Adrenal gland (tissue), 9 donors: ENCODE measurements at regions not wholly inside any gene's neighbourhood (a gene's known extent, or its start where the extent isn't known, plus 50 kb on each side); places are given as distances from the start of the nearest gene placed in this dataset.

Source experiments
- DNase-seq, 7 donors: peaks; one replicate each; pipeline ENCODE4 v3.0.0-alpha.2; 2019 to 2020
- H3K27ac ChIP-seq, 5 donors: fragments of 200-600 bp; sonication (generic) in 4 of 5; 1 replicate in 3 of 5; 2 replicates in 2 of 5; pipeline versions ENCODE4 v1.5.1 to v1.8.0; 2016 to 2020; ENCODE audit warnings: mild to moderate bottlenecking in 1 of 5
- H3K27me3 ChIP-seq: fragments of 200-600 bp; 2 replicates; pipeline ENCODE4 v1.8.0; 2021
- H3K36me3 ChIP-seq, 2 donors: fragments of 200-600 bp; replicated peaks in 1 of 2; 1 replicate in 1 of 2; 2 replicates in 1 of 2; pipeline versions ENCODE4 v1.5.1 to v1.8.0; 2018 to 2022
- H3K4me1 ChIP-seq, 2 donors: fragments of 200-600 bp; replicated peaks in 1 of 2; 1 replicate in 1 of 2; 2 replicates in 1 of 2; pipeline versions ENCODE4 v1.5.1 to v1.8.0; 2018 to 2021
- H3K4me3 ChIP-seq, 4 donors: fragments of 200-600 bp; sonication (generic) in 3 of 4; one replicate each; pipeline ENCODE4 v1.5.1; 2016 to 2018
- H3K9me3 ChIP-seq, 3 donors: fragments of 200-600 bp; sonication (generic) in 1 of 3; replicated peaks in 1 of 3; 1 replicate in 2 of 3; 2 replicates in 1 of 3; pipeline versions ENCODE4 v1.5.1 to v1.8.0; 2016 to 2021
- POLR2A ChIP-seq, 2 donors: fragments of 450-650 bp; IDR thresholded peaks; one replicate each; pipeline ENCODE4 v1.6.1; 2017; ENCODE audit warnings: antibody characterized with exemption in 2 of 2, mild to moderate bottlenecking in 2 of 2, moderate library complexity in 1 of 2
- WGBS, 4 donors: extraction: QIAGEN DNeasy Blood & Tissue Kit in 2 of 4; methylation state at CpG; one replicate each; pipeline versions ENCODE4 v1.1.5 to v1.1.7; 2013 to 2017; 5-methylcytosine and 5-hydroxymethylcytosine counted together
- intact Hi-C, 2 donors: fragments of 100-400 bp; cut with DNase I; formaldehyde crosslinking; loops; one replicate each; pipeline versions ENCODE4 v1.14.1 to v1.15.0; 2022 to 2023
- TF ChIP-seq, protein P1 (sequence below), 6 experiments: fragments of 450-650 bp in 4 of 6; fragments of 200-600 bp in 2 of 6; sonication (generic) in 1 of 6; IDR thresholded peaks; 1 replicate in 5 of 6; 2 replicates in 1 of 6; pipeline versions ENCODE4 v1.5.1 to v1.8.0; 2016 to 2021; ENCODE audit warnings: antibody characterized with exemption in 6 of 6, mild to moderate bottlenecking in 2 of 6, moderate library complexity in 1 of 6
- donor health status: healthy with polysubstance abuse.
- donor health status: Bipolar disorder and iron deficiency.
- donor health status: DM: yes; HTN: yes; CAD: no.
- donor health status: DM: no; HTN: no; CAD: no.
- donor health status: DM: no; HTN: no; CAD: no.

- Histone ChIP-seq H3K9me3 (no peaks in the 10 kb centered on the region), H3K36me3 (no peaks in the 10 kb centered on the region), H3K27me3 (no peaks in the 10 kb centered on the region), H3K27ac (no peak overlapping the region), H3K4me1 (no peaks in the 10 kb centered on the region), H3K4me3 (no peak overlapping the region)
- WGBS, 4 donors = 78 to 82% (median 79%) methylated on average over 2 of the region's 2 CpGs
- TF ChIP-seq POLR2A (IDR thresholded peaks at IDR 0.05) = no peak
- TF ChIP-seq, protein P1, sequence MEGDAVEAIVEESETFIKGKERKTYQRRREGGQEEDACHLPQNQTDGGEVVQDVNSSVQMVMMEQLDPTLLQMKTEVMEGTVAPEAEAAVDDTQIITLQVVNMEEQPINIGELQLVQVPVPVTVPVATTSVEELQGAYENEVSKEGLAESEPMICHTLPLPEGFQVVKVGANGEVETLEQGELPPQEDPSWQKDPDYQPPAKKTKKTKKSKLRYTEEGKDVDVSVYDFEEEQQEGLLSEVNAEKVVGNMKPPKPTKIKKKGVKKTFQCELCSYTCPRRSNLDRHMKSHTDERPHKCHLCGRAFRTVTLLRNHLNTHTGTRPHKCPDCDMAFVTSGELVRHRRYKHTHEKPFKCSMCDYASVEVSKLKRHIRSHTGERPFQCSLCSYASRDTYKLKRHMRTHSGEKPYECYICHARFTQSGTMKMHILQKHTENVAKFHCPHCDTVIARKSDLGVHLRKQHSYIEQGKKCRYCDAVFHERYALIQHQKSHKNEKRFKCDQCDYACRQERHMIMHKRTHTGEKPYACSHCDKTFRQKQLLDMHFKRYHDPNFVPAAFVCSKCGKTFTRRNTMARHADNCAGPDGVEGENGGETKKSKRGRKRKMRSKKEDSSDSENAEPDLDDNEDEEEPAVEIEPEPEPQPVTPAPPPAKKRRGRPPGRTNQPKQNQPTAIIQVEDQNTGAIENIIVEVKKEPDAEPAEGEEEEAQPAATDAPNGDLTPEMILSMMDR (IDR thresholded peaks at IDR 0.05) = no peak
- intact Hi-C loops = no loop called here
- no peak for DNase-seq
Measured at GRCh38 chr2:33770023-33770422, 170.9 kb upstream of the FAM98A start.

- no peaks in the 10 kb centered on the region for H3K36me3 ChIP-seq
- DNase-seq = no peak
- 44 to 76% (median 65%) methylated on average over 4 of the region's 4 CpGs for WGBS, 4 donors
- H3K27ac ChIP-seq = no peak overlapping the region
- no peak overlapping the region for H3K4me3 ChIP-seq
- no peaks in the 10 kb centered on the region for H3K4me1 ChIP-seq
- no peaks in the 10 kb centered on the region for H3K27me3 ChIP-seq
- intact Hi-C loops = no loop called here
- no peak for TF ChIP-seq POLR2A (IDR thresholded peaks at IDR 0.05)
- TF ChIP-seq, protein P1 (IDR thresholded peaks at IDR 0.05) = no peak
- no peaks in the 10 kb centered on the region for H3K9me3 ChIP-seq
Measured at GRCh38 chr2:33766175-33766574, 167.1 kb upstream of the FAM98A start.

GRCh38 chr2:33765122-33765521, 166.0 kb upstream of the FAM98A start:
- intact Hi-C loops = no loop called here
- Histone ChIP-seq H3K9me3 (no peaks in the 10 kb centered on the region), H3K4me1 (no peaks in the 10 kb centered on the region), H3K27me3 (no peaks in the 10 kb centered on the region), H3K36me3 (no peaks in the 10 kb centered on the region), H3K4me3 (no peak overlapping the region), H3K27ac (no peak overlapping the region)
- WGBS, 4 donors = 23 to 26% (median 25%) methylated on average over 2 of the region's 2 CpGs
- TF ChIP-seq POLR2A (IDR thresholded peaks at IDR 0.05) = no peak
- TF ChIP-seq, protein P1 (IDR thresholded peaks at IDR 0.05) = no peak
- DNase-seq = no peak

- WGBS, 4 donors = 71 to 77% (median 73%) methylated on average over 5 of the region's 5 CpGs
Measured at GRCh38 chr2:33764551-33764950, 165.5 kb upstream of the FAM98A start.

More at GRCh38 chr2:33764551-33764950, 165.5 kb upstream of the FAM98A start:
- H3K27me3 ChIP-seq = no peaks in the 10 kb centered on the region
- intact Hi-C loops = no loop called here
- no peaks in the 10 kb centered on the region for H3K4me1 ChIP-seq
- no peaks in the 10 kb centered on the region for H3K9me3 ChIP-seq
- H3K36me3 ChIP-seq = no peaks in the 10 kb centered on the region
- no peak for TF ChIP-seq POLR2A (IDR thresholded peaks at IDR 0.05)
- TF ChIP-seq, protein P1 (IDR thresholded peaks at IDR 0.05) = no peak
- no peak overlapping the region for H3K4me3 ChIP-seq
- H3K27ac ChIP-seq = no peak overlapping the region
- no peak for DNase-seq
